Transverse colon (tissue), 4 donors: ENCODE measurements at regions not wholly inside any gene's neighbourhood (a gene's known extent, or its start where the extent isn't known, plus 50 kb on each side); places are given as distances from the start of the nearest gene placed in this dataset.

Experiments
- DNase-seq: peaks from one replicate; pipeline ENCODE4 v3.0.0-alpha.2; 2019
- H3K27ac ChIP-seq, 4 donors: fragments of 200-600 bp; sonication (generic); 2 replicates each; pipeline ENCODE4 v1.5.1; 2016 to 2018; ENCODE audit warnings: inconsistent platforms in 4 of 4
- H3K27me3 ChIP-seq: fragments of 200-600 bp; sonication (generic); 2 replicates; pipeline ENCODE4 v1.5.1; 2017; ENCODE audit warnings: inconsistent platforms
- H3K36me3 ChIP-seq, 4 donors: fragments of 200-600 bp; sonication (generic); 2 replicates each; pipeline ENCODE4 v1.5.1; 2017 to 2019; ENCODE audit warnings: inconsistent platforms in 4 of 4
- H3K4me1 ChIP-seq, 4 donors: fragments of 200-600 bp; sonication (generic); 2 replicates each; pipeline ENCODE4 v1.5.1; 2017 to 2020; ENCODE audit warnings: inconsistent platforms in 4 of 4
- H3K4me3 ChIP-seq, 4 donors: fragments of 200-600 bp; sonication (generic); 1 replicate in 1 of 4; 2 replicates in 3 of 4; pipeline versions ENCODE4 v1.5.1 to v1.6.1; 2017 to 2019; ENCODE audit warnings: inconsistent platforms in 4 of 4
- H3K9me3 ChIP-seq, 2 donors: fragments of 200-600 bp; sonication (generic); 2 replicates each; pipeline ENCODE4 v1.5.1; 2017 to 2019; ENCODE audit warnings: inconsistent platforms in 2 of 2
- EP300 ChIP-seq: sonication (generic); formaldehyde crosslinking; IDR thresholded peaks from one replicate; pipeline ENCODE4 v1.6.1; 2017; ENCODE audit warnings: antibody characterized with exemption, low read depth
- POLR2A ChIP-seq: fragments of 450-650 bp; IDR thresholded peaks from one replicate; pipeline ENCODE4 v1.6.1; 2016; ENCODE audit warnings: antibody characterized with exemption, mild to moderate bottlenecking, moderate library complexity
- POLR2AphosphoS5 ChIP-seq, 3 donors: sonication (generic); formaldehyde crosslinking; IDR thresholded peaks; one replicate each; pipeline ENCODE4 v1.6.1; 2016; ENCODE audit warnings: antibody characterized with exemption in 3 of 3
- WGBS, 2 donors: methylation state at CpG; one replicate each; pipeline ENCODE4 v1.1.5; 2018; ENCODE audit warnings: low coverage in 1 of 2; 5-methylcytosine and 5-hydroxymethylcytosine counted together
- in situ Hi-C, 4 donors: fragments of 200-750 bp; cut with MboI; loops; one replicate each; pipeline versions ENCODE4 v1.15.0 to v1.15.1; 2017; ENCODE audit warnings: low sequenced_read_pairs in 3 of 4, low pct_ligation_motif_present in 1 of 4, low pct_unique_long_range_greater_than_20kb in 1 of 4
- intact Hi-C: fragments of 100-400 bp; cut with DNase I; formaldehyde crosslinking; loops from one replicate; pipeline ENCODE4 v1.15.1; 2023; ENCODE audit warnings: low total_unique reads
- TF ChIP-seq, protein P1 (sequence below), 5 experiments: fragments of 200-600 bp in 3 of 5; fragments of 450-650 bp in 2 of 5; sonication (generic) in 3 of 5; IDR thresholded peaks; 1 replicate in 2 of 5; 2 replicates in 3 of 5; pipeline ENCODE4 v1.5.1; 2016 to 2017; ENCODE audit warnings: antibody characterized with exemption in 5 of 5, inconsistent platforms in 3 of 5, mild to moderate bottlenecking in 2 of 5, moderate library complexity in 1 of 5

DNA sequence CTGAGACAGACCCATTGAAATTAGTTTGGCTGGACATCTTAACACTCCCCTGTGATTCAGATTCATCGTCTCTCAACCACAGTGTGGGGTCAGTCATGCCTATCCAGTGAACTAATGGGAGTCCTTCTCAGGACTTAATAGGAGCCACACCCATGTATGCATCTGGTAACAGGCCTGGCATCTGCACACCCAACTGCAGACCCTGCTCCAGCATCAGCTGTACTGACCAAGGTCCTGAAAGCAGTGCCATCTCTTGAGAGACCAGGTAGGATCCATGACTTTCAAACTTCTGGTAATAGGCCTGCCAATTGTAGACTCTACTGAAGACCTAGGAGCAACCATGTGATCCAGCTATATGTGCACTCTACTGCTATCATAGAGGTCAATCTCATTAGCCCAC lies 363.6 kb upstream of the POU3F2 start:
- in situ Hi-C loops: no loop called here
- H3K4me1 ChIP-seq: no peaks in the 10 kb centered on the region
- no peak overlapping the region for H3K27ac ChIP-seq
- 60 to 67% methylated on average over 1 of the region's 1 CpG for WGBS, 2 donors
- no peak overlapping the region for H3K4me3 ChIP-seq
- H3K27me3 ChIP-seq: no peaks in the 10 kb centered on the region
- no peaks in the 10 kb centered on the region for H3K9me3 ChIP-seq
- TF ChIP-seq POLR2AphosphoS5 (IDR thresholded peaks at IDR 0.05): no peak
- TF ChIP-seq EP300: no peak
- no peak for TF ChIP-seq POLR2A
- TF ChIP-seq, protein P1, sequence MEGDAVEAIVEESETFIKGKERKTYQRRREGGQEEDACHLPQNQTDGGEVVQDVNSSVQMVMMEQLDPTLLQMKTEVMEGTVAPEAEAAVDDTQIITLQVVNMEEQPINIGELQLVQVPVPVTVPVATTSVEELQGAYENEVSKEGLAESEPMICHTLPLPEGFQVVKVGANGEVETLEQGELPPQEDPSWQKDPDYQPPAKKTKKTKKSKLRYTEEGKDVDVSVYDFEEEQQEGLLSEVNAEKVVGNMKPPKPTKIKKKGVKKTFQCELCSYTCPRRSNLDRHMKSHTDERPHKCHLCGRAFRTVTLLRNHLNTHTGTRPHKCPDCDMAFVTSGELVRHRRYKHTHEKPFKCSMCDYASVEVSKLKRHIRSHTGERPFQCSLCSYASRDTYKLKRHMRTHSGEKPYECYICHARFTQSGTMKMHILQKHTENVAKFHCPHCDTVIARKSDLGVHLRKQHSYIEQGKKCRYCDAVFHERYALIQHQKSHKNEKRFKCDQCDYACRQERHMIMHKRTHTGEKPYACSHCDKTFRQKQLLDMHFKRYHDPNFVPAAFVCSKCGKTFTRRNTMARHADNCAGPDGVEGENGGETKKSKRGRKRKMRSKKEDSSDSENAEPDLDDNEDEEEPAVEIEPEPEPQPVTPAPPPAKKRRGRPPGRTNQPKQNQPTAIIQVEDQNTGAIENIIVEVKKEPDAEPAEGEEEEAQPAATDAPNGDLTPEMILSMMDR (IDR thresholded peaks at IDR 0.05): no peak
- H3K36me3 ChIP-seq: no peaks in the 10 kb centered on the region
- intact Hi-C loops: no loop called here
- no peak for DNase-seq

DNA sequence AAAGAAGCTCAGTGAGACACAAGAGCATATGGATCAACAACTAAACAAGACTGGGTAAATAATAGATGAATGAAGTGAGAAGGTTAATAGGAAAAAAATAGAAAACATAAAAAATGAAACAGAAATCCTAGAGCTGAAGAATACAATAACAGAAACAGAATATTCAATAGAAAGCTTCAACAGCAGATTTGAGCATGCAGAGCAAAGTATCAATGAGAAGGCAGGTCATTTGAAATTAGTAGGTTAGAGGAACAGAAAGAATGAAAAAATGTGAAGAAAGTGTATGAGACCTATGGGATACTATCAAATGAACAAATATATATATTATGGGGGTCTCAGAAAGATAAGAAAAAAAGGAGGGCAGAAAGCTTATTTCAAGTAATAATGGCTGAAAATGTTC lies 362.9 kb upstream of the POU3F2 start:
- no peaks in the 10 kb centered on the region for H3K27me3 ChIP-seq
- intact Hi-C loops (no loop called here), in situ Hi-C loops (no loop called here)
- no peak overlapping the region for H3K4me3 ChIP-seq
- no peak overlapping the region for H3K27ac ChIP-seq
- TF ChIP-seq EP300: no peak
- no peak for TF ChIP-seq POLR2A
- TF ChIP-seq, protein P1 (IDR thresholded peaks at IDR 0.05): no peak
- no peak for TF ChIP-seq POLR2AphosphoS5 (IDR thresholded peaks at IDR 0.05)
- no peaks in the 10 kb centered on the region for H3K36me3 ChIP-seq
- no peak for DNase-seq
- no peaks in the 10 kb centered on the region for H3K9me3 ChIP-seq
- H3K4me1 ChIP-seq: no peaks in the 10 kb centered on the region

DNA sequence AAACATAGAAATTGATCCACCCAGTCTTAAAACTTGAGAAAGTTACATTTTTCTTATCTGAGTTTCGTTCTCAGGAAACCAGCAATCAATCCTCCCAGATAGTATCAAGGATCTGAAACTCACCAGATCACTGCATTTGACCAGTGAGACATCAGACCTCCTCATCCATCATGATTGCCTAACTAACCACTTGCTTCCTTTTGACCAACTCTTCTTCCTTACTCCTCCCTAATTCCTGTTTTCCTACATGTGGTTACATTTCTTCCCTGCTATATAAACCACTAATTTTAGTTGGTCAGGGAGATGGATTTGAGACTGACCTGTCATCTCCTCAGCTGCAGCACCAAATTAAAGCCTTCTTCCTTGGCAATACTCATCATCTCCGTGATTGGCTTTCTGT lies 357.1 kb upstream of the POU3F2 start:
- Histone ChIP-seq H3K27ac (no peak overlapping the region), H3K9me3 (no peaks in the 10 kb centered on the region), H3K27me3 (no peaks in the 10 kb centered on the region), H3K4me1 (no peaks in the 10 kb centered on the region), H3K4me3 (no peak overlapping the region), H3K36me3 (no peaks in the 10 kb centered on the region)
- in situ Hi-C loops: no loop called here
- no peak for DNase-seq
- intact Hi-C loops: no loop called here
- 32 to 55% methylated on average over 2 of the region's 2 CpGs for WGBS, 2 donors
- TF ChIP-seq POLR2AphosphoS5 (IDR thresholded peaks at IDR 0.05) (no peak), POLR2A (no peak), EP300 (no peak)
- TF ChIP-seq, protein P1 (IDR thresholded peaks at IDR 0.05): no peak

DNA sequence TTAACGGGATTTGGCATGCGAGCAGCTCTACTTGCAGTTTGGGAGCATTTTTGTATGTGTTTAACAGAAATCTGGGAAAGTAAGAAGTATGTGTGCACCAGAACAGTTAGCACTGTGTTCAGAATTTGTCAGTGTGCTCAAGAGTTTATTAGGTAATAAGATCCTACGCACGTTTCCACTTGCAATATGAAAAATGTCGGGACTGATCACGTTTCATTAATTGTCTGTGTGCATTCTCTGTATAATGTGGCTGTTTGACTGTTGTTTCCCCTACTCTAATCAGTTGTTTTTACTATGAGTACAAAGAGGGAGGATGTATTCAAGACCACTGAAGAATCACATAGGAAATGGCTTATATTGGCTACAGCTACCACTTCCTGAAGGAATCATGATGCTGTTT lies 349.7 kb upstream of the POU3F2 start:
- H3K9me3 ChIP-seq: no peaks in the 10 kb centered on the region

More for the DNA sequence above, 349.7 kb upstream of the POU3F2 start:
- in situ Hi-C loops (no loop called here), intact Hi-C loops (no loop called here)
- no peaks in the 10 kb centered on the region for H3K4me1 ChIP-seq
- WGBS, 2 donors: 57 to 62% methylated on average over 2 to 6 of the region's 6 CpGs
- H3K27me3 ChIP-seq: no peaks in the 10 kb centered on the region
- H3K4me3 ChIP-seq: no peak overlapping the region
- TF ChIP-seq POLR2AphosphoS5 (IDR thresholded peaks at IDR 0.05): no peak
- no peak for TF ChIP-seq EP300
- TF ChIP-seq, protein P1 (IDR thresholded peaks at IDR 0.05): no peak
- TF ChIP-seq POLR2A: no peak
- H3K27ac ChIP-seq: no peak overlapping the region
- no peak for DNase-seq
- H3K36me3 ChIP-seq: no peaks in the 10 kb centered on the region
